Activated CD8-positive, alpha-beta memory T cell treated with anti-CD3 and anti-CD28 coated beads for 48 hours (primary cell): ENCODE measurements at regions not wholly inside any gene's neighbourhood (a gene's known extent, or its start where the extent isn't known, plus 50 kb on each side); places are given as distances from the start of the nearest gene placed in this dataset.

Experiments used
- DNase-seq, 3 experiments: peaks; one replicate each; pipeline ENCODE4 v3.0.0-alpha.2; 2020; ENCODE audit warnings: low read depth in 2 of 3, low spot score in 2 of 3

DNA sequence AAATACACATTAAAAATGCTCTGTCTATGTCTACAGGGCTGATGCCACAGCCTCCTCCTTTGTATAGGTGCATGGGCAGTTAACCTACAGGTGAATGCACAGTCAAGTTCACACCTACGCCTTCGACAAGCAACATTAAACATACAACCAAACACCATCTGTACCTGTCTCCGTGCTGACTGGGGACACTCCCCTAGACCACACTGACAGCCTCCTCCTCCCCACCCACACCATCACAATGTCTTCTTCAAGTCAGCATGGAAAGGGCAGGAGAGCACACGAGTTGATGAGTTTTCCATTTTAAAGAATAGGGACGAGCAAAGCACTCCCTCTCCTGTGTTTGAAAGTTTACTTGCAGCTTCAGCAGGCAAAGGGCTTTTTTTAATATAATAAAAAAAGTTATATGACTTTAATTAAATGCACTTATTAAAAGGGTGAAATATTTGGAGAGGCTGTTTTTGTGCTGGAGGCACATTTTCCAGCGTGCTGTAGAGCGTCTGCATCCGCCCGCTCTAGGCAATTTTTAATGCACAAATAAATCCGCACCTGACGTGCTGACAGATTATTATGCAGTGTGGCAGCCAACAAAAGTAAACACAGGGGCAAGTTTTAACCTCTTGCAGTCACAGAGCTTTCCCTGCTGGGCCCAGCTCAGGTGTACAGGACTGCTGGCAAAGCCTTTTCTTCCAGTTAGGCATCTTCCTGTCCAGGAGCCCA lies 367.9 kb downstream of the SOX9 start:
- no peak for DNase-seq

DNA sequence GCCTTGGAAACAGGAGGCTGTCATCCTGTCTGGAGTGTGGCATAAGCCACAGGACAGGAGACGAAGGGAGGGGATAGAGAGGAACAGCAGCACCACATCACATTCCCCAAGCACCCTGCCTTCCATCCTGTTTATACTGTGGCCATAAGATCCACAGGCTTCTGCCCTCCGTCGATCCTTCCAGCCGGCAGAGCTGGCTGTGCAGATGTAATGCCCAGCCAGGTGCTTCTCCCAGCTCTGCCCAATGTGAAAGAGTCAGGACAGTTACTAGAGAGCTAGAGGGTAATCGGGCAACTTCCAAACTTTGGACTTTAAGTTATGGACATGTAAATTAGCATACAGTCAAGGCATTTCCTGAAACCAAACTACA lies 368.4 kb downstream of the SOX9 start:
- no peak for DNase-seq

DNA sequence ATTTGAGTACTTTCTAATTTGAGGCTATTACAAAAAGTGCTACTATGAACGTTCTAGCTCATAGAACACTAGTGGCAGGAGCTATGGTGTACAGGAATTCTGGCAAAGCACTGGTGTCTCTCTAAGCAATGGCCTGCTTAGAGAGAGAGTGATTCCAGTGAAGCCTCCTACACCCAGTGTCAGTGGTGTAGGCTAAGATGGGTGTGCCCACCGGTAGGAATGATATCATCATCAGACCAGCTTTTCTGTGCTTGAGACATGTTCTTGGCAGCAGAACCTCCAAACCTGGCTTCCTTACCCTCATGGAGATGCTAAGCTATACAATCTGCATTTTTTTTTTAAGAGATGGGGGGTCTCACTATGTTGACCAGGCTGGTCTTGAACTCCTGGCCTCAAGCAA lies 370.3 kb downstream of the SOX9 start:
- no peak for DNase-seq

DNA sequence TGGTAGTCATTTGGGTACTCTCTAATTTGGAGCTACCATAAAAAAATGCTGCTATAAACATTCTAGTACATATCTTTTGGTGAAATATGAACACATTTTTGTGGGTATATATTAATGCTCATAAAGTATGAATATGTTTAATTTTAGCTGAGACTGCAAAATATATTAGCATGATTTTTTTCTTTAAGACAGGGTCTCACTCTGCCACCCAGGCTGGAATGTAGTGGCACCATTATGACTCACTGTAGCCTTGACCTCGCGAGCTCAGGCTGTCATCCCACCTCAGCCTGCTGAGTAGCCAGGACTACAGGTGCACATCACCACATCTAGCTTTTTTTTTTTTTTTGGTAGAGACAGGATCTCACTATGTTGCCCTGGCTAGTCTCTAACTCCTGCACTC lies 371.7 kb downstream of the SOX9 start:
- DNase-seq = no peak

DNA sequence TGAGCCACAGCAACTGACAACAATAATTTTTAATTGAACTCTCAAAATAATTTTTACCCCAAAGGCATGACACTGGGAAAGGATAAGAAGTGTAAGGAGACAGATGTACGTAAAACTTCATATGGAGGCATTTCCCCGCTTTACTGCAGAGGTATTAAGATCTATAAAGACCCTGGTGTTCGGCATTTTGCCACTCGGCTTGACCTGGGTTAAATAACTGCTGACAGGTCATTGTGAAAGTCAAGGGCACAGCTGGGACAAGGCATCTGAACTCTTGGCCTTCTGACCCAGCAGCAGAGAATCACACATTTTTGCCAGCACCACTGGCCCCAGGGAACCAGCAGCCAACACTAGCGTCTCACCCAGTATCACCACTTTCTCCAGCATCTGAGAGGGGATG lies 372.1 kb downstream of the SOX9 start:
- DNase-seq = no peak

DNA sequence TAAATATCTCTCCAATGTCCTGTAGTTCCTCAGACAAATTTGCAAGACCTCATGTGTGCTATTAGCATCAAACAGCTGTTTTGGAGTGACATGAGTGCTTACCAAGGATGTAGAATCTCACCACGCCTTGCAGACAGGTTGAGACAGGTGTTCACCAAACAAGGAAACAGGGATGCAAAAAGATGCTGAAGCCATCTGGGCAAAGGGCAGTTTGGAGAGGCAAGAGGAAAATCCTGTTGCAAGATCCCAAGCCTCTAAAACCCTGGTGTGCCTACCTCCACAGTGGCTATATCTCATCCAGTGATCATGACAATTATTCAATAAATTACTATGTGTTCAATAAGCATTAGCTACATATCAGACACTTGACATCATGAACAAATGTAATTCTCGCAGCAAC lies 373.7 kb downstream of the SOX9 start:
- no peak for DNase-seq

DNA sequence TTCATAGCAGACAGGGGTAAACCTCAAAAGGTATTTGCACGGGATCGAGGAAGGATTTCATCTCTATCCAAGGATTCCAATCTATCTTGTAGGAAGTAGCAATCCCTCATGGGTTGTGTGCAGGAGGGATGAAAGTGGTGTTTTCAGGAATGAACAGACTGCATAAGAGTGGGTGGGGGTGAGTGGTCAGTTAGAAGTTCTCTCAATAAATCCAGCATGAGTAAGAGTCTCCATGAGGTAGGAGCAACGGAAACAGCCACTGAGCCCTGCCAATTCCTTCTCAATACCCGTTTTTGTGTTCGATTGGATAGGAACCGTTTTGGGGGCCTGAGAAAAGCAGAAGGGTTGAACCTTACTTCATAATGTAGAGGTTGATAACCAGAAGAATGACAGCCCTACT lies 375.6 kb downstream of the SOX9 start:
- DNase-seq = no peak

DNA sequence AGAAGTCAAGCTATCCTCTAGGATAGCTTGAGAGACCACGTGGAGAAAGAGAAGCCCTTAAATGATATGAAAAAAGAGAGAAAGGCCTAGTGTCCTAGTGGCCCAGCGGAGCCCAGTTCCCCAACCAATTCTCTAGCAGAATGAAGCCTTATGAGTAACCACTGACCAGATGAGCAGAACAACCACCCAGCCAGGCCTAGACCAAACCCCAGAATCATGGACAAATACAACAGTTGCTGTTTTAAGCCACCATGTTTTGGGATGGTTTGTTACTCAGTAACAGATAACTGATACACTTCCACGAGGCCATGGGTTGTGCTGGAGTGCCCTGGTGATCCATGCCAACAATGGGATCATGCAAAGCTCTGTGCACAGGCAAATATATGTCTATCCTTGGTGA lies 377.1 kb downstream of the SOX9 start:
- no peak for DNase-seq

DNA sequence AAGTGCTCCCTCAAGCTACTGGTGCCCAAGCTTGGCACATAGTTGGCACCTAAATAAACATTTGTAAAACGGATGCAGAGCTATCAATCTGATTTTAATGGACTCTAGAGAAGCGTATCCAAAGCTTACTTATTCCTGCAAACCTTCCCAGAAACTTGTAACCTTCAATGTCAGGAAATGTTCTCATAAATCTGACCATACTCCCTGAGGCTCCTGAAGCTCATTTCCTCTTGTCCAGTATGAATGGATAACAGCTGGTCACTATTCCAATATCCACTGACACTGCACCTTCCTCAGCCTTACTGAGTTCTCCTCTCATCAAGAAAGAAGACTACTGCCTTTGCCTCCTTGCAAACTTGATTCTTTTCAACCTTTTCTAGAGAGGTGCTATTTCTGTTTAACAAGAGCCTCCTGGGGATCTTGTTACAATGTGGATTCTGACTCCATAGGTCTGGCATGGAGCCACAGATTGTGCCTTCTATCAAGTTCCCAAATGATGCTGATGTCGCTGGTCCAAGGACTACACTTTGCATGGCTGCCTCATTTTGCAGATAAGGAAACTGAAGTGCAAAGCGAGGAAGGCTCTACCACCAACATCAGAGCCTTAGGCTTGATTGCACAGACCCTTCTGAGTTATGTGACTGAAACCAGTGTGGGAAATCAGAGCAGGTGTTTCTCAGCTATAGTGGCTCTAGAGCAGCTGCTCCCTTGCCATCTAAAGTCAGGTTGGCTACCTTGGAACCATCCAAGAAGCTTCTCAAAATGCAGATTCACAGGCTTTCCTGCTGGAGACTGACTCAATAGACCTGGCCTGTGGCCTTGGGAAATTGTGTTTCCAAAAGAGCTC lies 377.8 kb downstream of the SOX9 start:
- no peak for DNase-seq

DNA sequence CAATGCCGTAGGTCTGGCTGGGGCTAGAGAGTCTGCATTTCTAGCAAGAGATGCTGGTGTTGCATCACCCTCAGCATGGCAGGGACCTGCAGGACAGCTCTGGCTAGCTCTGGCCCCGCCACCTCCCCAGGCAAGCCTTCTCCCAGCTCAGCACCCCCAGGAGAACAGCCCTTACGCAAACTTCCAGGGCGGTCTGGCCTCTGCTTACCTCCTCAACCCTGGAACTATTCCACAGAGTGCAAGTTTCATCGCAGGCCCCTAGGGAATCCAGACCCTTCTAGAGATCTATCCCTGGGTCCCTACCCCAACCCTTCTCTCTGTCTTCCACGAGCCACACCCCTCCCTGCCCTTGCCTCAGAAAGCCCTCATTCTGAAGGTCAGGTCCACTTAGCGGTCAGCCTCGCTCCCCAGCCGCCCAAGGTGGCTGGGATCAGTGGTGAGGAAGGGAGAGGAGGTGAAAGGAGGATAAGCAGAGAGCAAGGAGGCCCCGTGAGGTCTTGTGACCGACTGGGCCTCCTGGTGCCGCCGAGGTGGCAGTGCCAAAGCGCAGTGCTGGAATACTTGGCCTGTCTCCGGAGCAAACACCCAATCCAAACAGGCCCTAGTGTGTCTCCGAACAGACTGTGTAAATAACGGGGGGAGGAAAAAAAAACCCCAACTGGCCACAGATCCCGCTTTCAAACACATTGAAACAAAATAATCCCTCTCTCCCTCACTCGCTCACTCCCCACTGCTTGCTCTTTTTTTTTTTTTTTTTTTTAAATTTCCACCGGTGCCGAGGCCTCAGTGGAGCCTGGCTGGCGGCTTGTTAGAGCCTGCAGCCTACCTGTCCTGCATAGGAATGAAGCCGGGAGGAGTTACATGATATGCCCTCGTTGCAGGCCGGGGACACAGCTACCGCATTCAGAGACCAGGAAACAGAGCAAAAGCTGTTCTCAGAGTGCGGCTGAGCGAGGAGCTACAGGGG lies 380.9 kb downstream of the SOX9 start:
- DNase-seq = no peak

DNA sequence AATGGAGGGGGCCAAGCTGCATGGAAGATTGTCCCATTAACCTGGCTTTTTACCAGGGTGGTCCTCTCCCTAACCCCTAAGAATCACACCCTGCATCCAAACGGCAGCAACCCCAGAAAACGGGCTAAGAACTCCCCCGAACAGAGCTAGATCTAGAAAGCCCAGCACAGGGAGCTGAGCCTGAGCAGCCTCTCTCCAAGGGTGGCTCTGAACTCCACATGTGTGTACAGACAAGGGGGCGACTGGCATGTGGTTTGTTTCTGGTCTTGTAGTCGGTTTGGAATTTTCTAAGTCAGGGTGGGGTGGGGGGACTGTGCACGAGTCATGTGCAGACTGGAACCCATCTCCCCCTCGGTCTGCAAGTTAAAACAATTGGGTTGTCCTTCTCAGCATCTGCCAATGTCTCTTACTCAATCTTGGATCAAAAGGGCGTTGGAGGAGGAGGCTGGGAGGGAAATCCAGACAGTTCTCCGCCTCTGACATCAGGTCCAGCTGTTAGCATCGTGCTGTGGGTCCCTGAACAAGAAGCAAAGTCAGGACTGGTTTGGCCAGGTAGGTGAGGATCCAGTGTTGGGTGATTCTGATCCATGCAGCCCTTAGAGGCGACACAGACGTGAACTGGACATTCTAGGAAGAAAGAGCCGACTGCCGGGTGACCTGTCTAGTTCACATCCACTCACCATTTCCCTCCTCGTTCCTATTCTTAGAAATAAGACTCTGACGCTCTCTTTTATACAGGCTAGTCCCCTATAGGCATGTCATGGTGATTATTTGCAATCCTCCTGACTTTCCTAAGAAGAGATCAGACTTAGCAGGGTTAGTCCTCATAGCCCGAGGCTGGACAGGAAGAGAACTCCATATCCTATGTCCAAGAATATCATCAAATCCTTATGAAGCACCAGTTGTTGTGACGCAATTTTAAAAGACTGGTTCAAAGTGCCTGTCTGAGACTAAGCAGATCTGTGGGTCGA lies 381.8 kb downstream of the SOX9 start:
- DNase-seq = no peak

DNA sequence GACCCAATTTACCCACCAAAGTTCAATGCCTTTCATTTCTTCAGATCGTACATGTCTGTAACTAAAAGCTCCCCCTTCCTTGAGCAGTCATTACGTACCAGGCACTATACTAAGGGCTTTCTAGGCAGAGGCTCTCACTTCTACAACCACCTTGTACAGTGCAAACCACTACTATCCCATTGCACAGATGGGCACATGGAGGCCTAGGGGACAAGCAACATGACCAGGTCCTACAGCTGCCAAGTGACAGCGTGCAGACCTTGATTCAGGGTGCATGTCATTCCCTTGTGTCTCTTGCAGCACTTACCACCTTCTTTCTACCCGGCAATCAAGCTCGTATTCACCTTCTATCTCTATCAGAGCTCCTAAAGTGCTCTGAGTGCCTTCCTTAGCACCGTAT lies 382.7 kb downstream of the SOX9 start:
- DNase-seq = no peak

DNA sequence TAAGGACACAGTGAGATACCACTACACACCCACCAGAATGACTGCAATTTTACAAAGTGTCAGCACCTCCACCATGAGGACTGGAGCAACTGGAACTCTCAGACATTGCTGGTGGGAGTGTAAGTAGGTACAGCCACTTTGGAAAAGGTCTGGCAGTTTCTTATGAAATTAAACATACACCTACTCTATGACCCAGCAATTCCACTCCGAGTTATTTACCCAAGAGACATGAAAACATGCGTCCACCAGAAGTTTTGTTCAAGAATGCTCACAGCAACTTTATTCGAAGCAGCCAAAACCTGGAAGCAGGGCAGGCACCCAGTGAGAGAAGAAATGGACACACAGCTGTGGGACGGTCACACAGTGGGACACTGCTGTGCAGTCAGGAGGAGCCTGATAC lies 384.0 kb downstream of the SOX9 start:
- DNase-seq = no peak

DNA sequence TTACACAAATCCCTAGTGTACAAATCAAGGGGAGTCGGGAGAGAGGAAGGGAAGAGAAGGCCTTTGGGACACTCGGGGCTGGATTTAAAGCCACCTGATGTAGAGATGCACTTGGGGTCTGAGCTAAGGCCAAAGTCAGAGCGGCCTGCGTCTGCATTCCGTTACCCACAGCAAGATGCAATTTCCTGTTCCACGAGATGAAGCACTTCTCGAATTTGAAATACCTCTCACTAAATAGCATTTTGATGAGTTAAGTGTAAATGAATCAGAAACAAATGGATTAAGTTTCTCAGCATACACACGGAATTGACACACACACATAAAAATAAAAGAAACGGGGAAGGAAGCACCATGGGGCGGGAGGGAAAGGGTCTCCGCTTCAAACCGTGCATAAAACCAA lies 386.0 kb downstream of the SOX9 start:
- no peak for DNase-seq

DNA sequence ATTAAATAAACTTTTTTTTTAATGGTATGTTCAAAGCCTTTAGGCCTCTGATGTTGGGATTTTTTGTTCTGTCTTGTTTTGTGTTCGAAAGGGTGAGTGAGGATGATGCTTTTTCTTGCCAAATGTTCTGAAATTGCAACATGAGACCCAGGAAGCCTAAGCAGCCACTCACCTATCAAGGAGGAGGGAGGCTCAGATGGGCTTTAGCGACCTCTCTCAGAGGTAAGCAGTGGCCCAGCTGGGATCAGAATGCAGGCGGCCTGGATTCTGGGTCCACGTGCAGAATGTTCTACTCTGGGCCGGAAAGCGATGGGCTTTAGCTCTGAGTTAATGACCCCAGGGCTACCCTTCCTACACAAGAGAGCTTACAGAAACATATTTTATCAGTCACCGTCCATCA lies 386.6 kb downstream of the SOX9 start:
- no peak for DNase-seq

DNA sequence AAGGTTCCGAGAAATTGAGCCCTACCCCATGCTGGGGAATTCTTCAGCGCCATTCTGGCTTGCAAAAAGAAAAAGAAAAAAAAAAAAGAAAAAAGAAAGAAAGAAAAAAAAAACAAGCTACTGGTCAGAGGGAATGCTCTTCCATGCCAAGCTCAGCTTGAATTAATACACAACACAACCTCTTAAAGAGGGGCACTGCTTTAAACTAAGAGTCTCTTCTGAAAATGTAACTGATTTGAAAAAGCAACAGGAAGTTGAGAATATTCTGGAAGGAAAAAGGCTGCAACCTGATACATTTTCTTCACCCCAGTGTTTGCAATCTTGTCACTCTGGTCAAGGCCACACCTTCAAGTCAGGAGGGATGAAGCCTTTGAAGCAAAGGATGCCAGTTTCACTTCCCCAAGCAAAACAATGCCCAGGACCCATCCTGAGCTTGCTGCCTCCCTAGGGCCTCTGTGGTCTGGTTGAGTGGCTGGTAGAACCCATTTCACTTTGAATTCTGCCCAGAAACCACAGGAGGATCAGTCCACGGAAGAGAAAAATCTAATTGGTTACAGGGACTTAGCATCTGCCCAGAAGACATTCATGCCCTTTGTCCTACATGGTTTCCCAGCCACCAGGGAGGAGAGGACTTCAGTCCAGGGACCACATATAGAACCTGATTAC lies 389.7 kb downstream of the SOX9 start:
- DNase-seq = no peak

DNA sequence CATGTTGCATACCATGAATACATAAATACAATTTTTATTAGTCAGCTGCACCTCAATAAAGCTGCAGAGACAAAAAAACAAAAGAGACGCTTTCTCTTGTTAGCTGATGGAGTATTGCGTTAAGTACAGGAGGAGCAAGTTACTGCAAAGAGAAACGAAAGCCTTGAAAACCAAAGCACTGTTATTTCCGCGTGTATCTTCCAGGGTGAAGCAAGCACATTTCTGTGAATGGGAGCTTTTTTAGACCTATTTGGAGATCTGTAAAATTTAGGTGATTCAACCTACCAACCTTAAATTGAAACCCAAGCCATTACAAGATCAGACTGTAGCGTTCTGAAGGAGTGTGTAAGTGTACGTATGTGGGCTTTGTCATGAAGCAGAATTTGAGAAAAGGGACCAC lies 390.4 kb downstream of the SOX9 start:
- DNase-seq = no peak

DNA sequence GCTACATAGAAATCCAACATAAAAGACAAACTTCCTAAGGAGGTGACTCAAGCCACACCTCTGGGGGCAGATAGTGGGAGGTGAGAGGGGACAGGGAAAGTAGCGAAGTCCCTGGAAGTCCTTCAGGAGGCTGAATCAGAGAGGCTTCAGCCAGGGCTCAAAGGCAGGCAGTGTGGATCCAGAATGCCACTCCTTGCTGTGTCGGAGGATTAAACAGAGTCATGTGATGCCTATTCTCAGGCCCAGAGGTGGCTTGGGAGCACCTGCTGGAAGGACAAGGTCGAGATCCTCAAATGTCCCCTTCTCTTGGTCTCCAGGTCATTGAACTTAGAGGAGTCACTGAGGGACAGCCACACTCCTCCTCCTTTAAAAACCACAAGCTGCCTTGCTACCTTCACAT lies 391.1 kb downstream of the SOX9 start:
- no peak for DNase-seq

DNA sequence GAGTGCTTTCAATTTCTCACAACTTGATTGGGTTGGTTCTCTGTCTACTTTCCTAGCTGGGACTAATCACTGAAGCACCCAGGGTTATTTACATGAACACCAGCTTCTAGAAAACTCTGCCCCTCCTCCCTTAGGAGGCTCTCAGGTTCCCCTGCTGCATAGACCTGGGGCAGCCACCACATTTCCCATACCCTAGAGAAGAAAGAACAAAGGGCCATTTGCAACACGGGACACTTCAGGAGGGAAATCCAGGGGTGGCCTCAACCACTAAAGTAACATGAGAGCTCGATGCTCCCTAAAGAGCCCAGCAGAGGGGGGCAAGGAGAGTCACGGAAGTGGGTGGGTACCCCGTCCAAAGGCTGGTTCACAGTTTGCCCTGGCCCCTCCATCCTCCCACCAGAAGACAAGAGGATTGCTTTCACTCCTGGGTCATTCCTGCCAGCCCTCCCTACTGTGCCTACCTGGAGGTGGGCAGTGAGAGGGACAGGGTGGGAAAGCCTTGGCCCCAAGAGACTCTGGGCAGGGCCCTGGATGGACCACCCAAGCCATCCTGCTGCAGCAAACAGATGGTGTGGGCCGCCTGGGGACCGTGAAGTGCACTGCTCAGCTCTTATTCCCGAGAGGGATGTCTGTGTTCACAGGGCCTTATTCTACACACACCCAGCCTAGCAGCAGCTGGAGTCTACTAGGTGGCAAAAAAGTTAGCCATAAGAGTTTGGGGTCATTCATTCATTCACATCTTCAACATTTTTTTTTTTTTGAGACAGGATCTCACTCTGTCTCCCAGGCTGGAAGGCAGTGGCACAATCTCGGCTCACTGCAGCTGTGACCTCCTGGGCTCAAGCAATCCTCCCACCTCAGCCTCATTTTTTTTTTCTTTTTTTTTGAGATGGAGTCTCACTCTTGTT lies 392.1 kb downstream of the SOX9 start:
- no peak for DNase-seq
